Superior temporal gyrus (tissue), 1 donor: ENCODE measurements at regions not wholly inside any gene's neighbourhood (a gene's known extent, or its start where the extent isn't known, plus 50 kb on each side); places are given as distances from the start of the nearest gene placed in this dataset.
"Not testable (repeated sequence)": the region's sequence is repeated elsewhere in the genome, so short reads cannot be mapped to it uniquely, and the experiment has no call there.

ENCODE experiments used
- DNase-seq: peaks from one replicate; pipeline ENCODE4 v3.0.0-alpha.2; 2016; ENCODE audit errors: extremely low spot score

DNA sequence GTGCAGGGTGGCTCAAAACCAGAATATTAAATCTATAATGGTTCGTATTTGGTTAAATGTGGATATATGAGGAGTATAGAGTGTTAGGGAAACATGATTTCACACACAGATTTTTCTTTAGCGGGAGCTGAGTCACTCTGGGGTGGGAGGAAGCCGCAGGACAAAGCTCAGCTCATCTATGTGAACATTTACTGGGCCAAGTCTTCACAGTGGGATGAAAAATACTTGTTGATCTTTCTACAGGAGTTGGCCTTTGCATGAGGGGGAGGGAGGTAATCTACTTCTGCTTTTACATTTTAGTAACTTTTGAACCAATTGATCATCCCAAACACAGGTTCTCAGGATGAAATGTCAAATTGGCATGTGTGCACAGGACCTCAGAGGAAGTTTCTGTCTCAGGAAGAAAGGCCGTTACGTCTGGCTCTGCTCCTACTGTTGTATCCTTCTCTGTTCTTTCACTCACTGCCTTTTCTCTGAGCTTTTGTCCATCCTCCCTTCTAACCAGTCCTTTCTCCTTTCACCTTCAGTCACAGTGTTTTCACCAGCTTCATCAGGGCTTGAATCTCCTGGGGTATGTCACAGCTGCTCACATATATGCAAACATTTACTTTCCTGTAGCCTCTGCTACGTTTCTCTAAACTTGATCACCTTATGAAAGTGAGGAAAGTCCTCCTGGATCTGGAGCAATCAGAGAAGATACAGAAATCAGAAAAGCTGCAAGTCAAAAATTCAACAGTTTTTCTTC is 943.3 kb upstream of the FANCL start:
- DNase-seq, result peak; percentile 44

DNA sequence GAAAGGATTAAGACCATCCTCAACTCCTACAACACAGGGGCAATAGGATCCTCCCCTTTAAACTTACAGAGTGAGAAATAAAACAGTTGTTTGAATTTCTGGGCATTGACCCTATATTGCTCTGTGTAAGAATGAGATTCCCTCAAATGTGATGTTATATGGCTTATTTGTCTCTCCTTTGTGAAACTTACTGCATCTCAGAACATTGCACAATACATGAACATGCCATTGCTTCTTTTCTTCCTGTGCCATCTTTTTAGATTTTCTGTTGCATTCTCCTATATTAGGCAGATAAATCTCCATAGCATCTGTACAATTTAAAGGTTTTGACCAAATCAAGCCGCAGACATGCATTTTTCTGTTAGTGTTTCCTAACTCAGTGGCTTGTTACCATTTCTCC is 941.9 kb upstream of the FANCL start:
- no peak for DNase-seq

DNA sequence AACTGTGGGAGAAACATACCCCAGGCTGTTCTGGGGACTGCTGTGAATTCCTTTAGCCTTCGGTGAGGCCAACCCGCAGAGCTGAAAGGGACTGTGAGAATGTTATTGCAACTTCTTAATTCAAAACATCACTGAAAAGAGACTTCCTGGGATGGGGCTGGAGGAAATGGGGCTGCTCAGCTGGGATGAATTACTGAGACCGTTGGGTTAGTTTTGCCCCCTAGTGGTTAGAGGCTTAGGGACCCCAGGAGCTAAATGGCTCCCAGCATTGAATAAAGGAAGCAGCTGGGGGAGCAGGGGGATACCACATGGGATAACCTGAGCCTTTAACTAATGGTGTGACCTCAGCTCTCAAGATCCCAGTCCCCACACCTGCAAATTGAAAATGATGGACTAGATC is 941.1 kb upstream of the FANCL start:
- peak; percentile 49 for DNase-seq

DNA sequence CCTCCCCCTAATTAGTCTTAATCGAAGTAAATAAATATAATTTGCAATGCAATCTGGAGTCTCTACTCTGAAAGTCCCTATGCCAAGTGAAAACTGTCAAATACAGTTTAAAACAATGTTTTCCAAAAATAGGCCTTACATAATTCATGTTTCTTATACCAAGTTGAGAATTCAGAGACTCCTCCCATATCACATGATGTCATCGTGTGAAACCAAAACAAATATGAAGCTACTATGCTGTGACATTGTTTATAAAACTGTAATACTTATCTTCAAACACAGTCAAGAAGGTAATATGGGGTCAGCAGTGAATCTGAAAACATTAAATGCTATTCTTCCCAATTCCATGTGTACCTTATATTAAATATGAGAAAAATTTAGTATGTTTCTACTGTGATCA is 940.2 kb upstream of the FANCL start:
- no peak for DNase-seq

DNA sequence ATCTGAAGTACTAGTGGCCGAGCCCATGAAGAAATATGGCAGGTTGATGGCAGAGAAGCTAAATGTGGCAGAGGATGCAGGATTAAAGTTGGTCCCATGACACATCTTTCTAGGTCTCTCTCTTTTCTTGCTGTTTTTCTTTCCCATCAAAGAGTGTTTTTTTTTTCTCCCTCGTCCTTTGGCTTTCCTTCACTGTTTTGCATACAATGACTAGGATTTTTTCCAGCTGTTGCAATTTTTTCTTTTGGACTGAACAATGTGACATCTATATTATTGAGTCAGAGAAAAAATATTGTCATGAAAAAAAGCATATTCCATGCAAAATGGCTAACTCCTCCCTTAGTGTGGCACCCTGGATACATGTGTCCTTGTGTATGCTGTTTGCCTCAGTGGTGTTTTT is 939.5 kb upstream of the FANCL start:
- no peak for DNase-seq

DNA sequence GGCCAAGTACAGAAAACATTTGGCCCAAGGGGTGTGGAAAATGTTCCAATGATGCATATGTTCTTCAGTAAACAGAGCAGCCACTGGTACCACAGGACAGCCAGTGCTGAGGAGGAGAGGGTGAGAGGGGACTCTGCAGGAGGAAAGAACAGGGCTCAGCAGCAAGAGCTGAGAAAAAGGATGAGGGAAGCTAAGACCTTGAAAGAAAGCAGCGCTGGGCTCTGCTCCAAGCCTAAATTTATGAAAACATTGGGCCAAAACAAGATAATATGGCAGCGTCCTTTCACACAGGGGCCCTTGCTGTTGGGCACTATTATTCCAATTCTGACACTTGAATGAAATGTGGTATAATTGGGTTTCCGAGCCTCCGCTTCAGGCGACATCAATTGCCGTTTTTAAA is 939.0 kb upstream of the FANCL start:
- DNase-seq, result no peak

DNA sequence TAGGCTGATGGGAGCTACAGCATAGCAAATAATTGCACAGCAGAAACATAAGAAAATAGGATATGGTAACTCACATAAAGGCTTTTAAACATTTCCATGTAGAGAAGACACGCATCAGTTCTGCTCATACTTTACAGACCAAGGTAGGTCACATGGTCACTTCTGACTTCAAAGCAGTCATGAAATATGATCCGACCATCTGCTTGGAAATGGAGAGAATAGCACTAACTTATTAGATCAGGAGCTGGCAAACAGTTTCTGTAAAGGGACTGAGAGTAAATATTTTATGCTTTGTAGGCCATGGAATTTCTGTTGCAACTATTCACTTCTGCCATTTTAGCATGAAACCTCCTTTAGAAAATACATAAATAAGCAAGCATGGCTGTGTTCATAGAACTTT is 936.6 kb upstream of the FANCL start:
- no peak for DNase-seq

DNA sequence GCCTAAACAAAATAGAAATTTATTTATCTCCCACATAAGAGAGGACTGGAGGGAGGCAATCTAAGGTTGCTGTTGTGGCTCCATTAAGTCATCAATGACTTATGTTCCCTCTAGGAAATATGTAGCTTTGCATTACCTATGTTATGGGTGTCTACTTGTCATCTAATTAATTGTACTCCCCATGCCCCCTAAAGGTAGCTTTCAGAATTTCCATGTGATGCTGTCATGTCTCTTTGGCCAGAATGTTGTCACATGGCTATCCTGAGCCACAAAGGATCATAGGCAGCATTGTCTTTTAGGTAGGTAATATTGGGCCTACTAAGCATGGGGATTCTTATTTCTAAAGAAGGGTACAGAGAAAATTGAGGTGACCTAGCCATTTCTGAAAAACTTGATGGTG is 935.6 kb upstream of the FANCL start:
- DNase-seq, result no peak

DNA sequence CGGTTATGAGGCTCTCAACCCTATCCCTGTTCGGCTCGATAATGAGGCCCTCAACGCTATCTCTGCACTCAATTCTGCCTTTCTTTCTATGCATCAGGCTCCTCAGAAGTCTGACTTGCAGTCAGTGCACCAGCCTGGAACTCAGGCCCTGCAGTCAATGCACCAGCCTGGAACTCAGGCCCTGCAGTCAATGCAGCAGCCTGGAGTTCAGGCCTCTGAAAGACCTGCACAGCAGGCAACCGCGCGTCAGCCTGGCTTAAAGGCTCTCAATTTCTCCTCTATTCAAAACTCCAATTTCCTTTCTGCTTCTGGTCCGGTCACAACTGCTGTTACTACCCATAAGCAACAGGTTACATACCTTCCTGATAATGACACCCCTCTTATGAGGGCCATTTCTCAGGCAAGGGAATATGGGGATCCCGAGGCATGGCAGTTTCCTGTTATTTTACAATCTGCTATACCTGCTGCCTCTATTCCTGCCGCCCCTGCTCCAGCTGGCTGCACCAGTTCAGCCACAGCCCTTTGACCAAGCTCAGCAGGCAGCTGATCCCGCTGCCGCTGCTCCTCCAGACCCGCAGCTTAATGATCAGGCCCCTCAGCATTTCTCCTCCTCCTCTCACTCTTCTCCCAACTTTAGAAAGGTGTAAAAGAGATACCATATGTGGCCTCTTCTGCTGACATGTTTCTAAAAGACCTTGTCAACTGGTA is 933.6 kb upstream of the FANCL start:
- no peak for DNase-seq

DNA sequence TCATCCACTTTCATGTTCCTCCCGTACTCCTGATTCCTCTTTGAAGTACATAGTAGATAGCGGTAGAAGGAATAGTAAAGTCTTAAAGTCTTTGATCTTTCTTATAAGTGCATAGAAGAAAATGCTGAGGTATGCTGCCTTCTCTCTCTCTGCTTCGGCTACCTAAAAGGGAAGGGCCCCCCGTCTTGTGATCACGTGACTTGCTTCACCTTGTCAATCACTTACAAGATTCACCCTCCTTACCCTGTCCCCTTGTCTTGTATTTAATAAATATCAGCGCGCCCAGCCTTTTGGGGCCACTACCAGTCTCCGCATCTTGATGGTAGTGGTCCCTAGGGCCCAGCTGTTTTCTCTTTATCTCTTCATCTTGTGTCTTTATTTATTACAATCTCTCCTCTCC is 932.2 kb upstream of the FANCL start:
- DNase-seq, result no peak

DNA sequence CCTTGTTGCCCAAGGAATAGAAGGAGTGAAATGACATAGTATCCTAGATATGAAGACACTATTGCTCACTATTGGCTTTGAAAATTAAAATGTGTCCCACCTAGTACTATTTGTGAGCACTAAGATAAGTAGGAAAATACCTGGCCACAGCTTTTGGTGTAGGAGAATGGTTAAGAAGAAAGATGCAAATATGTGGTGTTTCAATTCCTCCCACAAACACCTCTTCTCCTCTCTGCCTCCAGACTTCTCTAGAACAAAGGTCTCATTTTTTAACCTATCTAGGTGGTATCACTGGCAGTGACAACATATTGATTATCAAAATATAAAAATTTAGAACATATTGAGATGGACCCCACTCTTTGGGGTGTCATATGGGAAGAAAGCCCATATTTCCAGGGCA is 929.9 kb upstream of the FANCL start:
- DNase-seq, result no peak

DNA sequence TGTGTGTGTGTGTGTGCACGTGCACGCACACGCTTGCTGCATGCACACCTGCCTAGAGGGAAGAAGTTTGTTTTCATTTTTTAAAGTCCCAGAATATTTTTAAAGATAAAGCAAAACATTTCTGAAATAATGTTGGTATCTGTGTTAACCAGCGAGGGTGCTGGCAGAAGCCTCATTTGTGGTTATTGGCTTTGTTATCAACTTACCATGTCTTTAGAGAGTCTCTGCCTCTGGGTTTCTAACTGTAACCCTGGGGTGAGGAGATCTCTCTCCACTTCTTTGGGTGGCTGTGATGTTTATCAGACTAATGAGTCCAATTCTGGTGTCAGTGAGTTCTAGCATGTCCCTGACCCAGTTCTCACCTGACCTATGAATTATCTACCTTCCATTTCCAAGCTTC is 927.6 kb upstream of the FANCL start:
- DNase-seq, result no peak

DNA sequence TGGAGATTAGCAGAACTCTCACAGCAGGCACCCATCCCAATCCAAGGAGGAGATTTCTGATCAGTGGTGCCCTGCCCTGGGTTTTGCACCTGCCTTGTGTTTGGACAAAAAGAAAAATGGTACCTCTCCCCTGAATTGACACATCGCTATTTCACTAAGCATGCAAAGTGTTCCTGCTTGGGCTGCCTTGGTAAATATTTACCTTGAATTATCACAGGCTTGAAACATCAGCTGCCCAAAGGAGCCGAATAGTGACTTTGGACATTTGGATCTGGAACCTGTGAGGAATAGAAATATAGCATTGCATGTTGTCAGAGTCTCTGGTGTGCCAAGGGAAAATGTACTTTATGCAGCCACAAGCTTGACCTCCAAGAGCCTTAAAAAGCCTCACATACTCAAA is 926.4 kb upstream of the FANCL start:
- no peak for DNase-seq

DNA sequence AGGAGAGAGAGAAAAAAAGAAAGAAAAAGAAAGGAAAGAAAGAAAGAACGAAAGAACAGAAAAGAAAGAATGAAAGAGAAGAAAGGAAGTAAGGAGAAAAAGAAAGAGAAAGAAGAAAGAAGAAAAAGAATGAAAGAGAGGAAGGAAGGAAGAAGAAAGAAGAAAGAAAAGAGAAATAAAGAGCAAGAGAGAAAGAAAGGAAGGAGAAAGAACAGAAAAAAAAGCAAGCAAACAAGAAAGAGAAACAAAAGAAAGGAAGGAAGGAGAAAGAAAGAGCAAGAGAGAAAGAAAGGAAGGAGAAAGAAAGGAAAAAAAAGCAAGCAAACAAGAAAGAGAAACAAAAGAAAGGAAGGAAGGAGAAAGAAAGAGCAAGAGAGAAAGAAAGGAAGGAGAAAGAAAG is 916.8 kb upstream of the FANCL start:
- DNase-seq, result not testable (repeated sequence)

DNA sequence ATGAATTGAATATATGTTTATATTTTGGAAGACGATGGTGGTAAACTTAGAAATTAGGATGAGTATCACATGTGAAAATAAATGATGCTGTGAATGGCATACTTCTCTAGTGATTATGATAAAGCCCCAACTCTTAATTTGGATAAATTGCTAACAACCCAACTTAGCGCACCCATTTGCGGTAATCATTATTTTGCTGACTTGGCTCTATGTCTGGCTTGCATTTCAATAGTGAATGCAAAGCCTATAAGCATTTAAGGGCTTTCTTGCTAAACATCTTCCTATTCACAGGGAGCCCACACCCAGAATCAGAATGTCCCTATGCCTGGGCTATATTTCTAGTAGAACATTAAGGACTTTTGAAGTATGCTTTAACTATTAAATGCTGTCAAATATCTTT is 910.7 kb upstream of the FANCL start:
- DNase-seq, result no peak

DNA sequence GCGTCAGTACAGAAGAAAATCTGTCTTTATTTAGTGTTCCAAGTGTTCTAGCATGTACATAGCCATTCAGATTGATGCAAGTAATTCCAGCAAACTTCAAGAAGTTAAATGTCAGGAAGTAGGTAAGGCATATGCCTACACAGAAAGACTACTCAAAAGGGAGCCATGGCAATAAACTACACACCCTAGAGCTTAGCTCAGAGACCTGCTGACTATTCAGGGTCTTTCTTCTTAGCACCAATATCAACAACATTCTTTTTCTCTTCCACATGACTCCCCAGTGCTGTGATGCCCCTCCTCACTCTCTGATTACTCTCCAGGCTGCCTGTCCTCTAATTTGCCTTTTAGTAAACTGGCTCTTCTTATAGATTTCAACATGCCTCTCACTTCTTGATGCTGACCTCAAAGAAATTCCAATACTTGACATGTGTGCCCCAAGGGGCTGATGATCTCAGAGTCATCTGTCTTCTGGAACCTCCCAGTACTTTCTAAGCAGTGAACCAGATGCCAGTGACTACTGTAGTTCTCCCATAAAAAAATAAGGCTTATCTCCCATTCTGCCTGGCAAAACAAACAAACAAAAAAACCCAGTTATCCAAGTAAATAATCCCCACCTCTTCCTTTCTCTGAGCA is 909.2 kb upstream of the FANCL start:
- no peak for DNase-seq

DNA sequence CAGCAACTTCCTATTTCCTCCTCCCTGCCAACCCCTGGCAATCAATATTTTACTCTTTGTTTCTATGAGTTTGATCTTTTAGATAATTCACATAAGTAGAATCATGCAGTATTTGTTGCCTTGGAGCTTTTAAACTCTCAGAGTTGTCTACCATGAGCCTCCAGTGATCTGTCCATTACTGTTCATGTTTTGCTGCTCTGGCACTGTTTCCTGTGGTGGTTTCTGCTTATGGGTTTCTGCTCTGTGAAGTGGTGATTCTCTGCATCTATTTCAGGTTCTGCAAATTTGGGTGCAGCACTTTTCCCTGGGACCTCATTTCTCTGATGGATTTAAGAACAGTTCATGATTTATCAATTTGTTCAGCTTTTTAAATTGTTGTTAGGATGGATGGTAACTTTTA is 908.1 kb upstream of the FANCL start:
- no peak for DNase-seq

DNA sequence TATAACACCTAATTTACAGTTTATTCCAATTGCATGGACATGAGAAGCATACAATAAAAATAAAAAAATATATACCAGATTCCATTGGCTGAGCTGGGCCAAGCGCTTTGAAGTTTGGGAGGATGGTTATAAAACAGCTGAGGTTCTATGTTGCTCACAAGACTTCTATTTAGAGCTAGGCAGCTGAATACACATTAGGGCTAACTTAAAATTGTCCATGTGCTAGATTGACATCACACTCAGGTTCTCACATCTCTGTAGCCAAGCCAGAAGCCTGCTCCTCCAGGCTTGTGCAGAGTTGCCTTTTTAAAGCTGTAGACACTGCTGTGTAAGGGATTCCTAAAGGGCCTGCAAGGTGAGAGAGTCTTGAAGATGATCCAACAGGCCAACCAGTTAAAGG is 871.1 kb upstream of the FANCL start:
- DNase-seq, result no peak

DNA sequence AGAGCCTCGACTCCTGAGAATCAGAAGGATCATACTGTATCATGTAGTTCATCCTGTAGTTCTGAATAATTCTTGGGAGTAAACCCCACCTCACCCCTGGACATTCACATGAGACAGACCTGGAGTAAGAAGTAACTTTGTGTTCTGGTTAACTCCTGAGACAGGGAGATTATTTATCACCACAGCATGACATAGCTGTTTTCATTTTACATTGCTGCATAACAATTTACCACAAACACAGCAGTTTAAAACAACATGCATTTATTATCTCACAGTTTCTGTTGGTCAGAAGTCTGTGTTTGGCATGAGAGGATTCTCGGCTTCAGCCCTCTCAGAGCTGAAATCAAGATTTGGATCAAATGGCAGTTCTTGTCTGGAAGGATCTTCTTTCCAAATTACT is 855.8 kb upstream of the FANCL start:
- no peak for DNase-seq

DNA sequence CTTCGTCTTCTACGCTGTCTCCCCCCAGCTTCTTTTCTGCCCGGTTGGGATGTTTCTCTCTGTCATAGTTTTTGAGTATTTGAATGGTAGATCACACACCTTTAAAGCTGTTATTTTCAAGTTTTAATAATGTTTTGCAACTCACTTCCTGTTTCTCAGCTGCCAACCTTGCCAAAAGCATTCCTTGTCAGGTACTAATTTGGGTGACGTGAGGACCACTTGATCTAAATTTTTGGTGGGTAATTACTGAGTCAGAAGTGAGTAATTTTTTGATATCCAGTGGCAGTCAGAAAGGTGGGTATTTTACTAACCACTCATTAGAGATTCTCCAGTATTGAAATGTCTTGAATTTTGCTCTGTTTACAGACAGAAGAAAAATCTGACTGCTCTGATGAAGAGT is 852.4 kb upstream of the FANCL start:
- DNase-seq, result no peak

DNA sequence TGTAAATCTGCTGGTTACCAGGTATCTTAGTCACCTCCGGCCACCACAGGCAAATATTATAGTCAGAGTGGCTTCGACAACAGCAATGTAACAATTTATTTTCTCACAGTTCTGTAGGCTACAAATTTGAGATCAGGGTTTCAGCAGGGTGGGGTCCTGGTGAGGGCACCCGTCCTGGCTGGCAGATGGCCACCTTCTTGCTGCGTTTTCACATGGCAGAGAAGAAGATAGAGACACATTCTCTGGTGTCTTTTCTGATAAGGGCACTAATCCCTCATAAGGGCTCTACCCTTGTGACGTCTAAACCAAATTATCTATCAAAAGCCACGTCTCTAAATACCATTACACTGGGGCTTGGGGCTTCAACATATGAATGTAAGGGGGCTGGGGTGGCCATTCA is 843.2 kb upstream of the FANCL start:
- DNase-seq, result no peak

DNA sequence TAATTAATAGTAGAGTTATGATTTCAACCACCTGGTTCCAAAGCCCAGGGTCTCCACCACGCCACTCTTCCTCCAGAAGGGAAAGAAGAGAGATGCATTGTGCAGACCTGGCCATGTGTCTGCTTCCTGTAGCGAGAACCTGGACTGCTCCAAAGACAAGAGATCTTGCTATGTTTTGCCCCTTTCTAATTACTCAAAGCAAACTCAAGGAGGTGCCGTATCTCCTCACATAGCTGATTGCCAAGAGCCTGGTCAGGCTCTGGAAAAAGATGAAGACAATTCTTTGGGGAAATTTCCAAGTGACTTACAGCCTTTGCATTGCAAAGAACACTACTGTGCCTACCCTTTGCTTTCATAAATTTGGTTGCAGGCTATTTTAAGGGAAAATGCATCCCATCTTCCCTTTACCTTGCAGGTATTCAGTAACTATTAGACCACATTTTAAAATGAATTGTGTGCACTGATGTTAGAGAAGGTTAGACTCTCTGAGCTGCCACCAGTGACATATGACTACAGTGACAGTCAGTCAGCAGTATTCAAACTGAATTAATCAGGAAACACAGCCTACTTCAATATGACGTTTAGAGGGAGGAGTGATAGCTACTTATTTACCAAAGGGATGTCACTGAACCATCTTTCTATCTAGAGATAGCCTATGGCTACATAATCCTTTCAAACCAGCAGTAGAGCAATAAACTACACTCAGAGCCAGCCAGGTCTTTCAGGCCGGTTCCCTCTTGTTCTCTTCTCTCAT is 842.1 kb upstream of the FANCL start:
- DNase-seq, result no peak

DNA sequence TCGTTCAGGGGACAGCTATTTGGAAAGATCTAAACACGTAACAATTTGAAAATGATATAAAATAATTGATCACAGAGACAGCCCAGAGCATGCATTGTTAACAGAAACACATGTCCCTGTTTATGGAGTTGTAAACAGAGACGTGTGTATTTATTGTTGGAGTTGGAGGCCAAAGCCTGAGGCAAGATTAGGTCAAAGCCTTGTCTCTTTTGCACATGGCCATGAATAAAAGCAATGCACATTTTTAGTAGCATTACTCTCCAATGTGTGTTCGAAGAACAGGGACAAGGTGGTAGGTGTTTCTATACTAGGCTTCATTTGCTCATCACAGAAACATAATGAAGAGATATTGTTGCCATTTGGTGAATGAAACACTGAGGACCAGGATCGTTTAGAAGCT is 841.5 kb upstream of the FANCL start:
- no peak for DNase-seq
